Lung (tissue), 11 donors: ENCODE measurements at regions not wholly inside any gene's neighbourhood (a gene's known extent, or its start where the extent isn't known, plus 50 kb on each side); places are given as distances from the start of the nearest gene placed in this dataset.

ENCODE experiments used
- ATAC-seq: fragments of 200-7000 bp; cut with Tn5 transposase; one replicate; pipeline ENCODE4 v1.9.1; 2020; ENCODE audit warnings: moderate number of reproducible peaks; ENCODE audit not compliant: insufficient read depth, low FRiP score
- DNase-seq, 3 donors: peaks; one replicate each; pipeline ENCODE4 v3.0.0-alpha.2; 2013 to 2017
- H3K27ac ChIP-seq, 2 donors: one replicate each; pipeline ENCODE4 v1.5.1; 2013; ENCODE audit warnings: mild to moderate bottlenecking in 2 of 2, moderate library complexity in 2 of 2, control low read depth in 1 of 2, inconsistent platforms in 1 of 2, low read depth in 1 of 2, low read length in 1 of 2
- H3K27me3 ChIP-seq, 3 donors: one replicate each; pipeline ENCODE4 v1.5.1; 2013; ENCODE audit warnings: low read length in 2 of 3; ENCODE audit not compliant: control insufficient read depth in 3 of 3, insufficient read depth in 3 of 3
- H3K36me3 ChIP-seq, 4 donors: one replicate each; pipeline ENCODE4 v1.5.1; 2013; ENCODE audit warnings: low read length in 4 of 4, mild to moderate bottlenecking in 1 of 4, moderate library complexity in 1 of 4; ENCODE audit not compliant: control insufficient read depth in 4 of 4, insufficient read depth in 4 of 4
- H3K4me1 ChIP-seq, 5 donors: one replicate each; pipeline ENCODE4 v1.5.1; 2013; ENCODE audit warnings: low read length in 5 of 5, mild to moderate bottlenecking in 2 of 5, moderate library complexity in 1 of 5; ENCODE audit not compliant: control insufficient read depth in 5 of 5, insufficient read depth in 5 of 5
- H3K4me3 ChIP-seq: one replicate; pipeline ENCODE4 v1.5.1; 2013; ENCODE audit warnings: mild to moderate bottlenecking, control low read depth, moderate library complexity
- H3K9ac ChIP-seq, 2 donors: one replicate each; pipeline ENCODE4 v1.5.1; 2013; ENCODE audit warnings: low read length in 2 of 2, control low read depth in 1 of 2; ENCODE audit not compliant: insufficient read depth in 1 of 2
- H3K9me3 ChIP-seq, 4 donors: one replicate each; pipeline ENCODE4 v1.5.1; 2013; ENCODE audit warnings: low read length in 3 of 4, mild to moderate bottlenecking in 1 of 4, moderate library complexity in 1 of 4; ENCODE audit not compliant: control insufficient read depth in 4 of 4, insufficient read depth in 3 of 4
- WGBS, 2 donors: extraction: QIAGEN DNeasy Blood & Tissue Kit; methylation state at CpG; one replicate each; pipeline ENCODE4 v1.1.7; 2013; 5-methylcytosine and 5-hydroxymethylcytosine counted together
- TF ChIP-seq, protein P1 (sequence below): IDR thresholded peaks from 2 replicates; pipeline ENCODE4 v1.5.1; 2012; ENCODE audit warnings: mild to moderate bottlenecking; ENCODE audit errors: control extremely low read depth, extremely low read depth
- donor health status: control.
- donor health status: control.
- donor health status: Bipolar disorder and iron deficiency.
- donor health status: healthy.
- donor health status: DM: yes; HTN: yes; CAD: no.

DNA sequence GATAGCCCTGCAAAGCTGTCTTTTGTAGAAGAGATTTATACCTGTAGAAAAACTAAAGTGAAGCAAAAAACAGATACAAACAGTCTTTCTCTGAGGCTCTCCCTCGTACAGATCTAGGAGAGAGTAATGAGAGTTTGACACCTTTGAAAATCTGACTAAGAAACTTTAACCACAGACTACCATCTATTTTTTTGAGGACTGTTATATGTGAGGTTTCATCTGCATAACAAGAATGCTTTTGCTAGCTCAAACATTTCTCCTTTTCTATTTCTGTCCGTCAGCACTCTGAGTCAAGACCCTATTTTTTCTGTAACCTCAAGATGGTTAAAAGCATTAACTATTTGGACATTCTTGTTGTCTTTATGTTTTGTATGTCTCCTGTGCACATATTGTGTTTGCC lies 193.0 kb downstream of the BTBD3 start:
- Histone ChIP-seq H3K36me3 (no peaks in the 10 kb centered on the region), H3K27ac (no peak overlapping the region), H3K9me3 (peaks cover 0 to 2% (median under 1%) of the 10 kb centered on the region in 4 donors), H3K9ac (no peak overlapping the region), H3K4me3 (no peak overlapping the region), H3K4me1 (no peaks in the 10 kb centered on the region), H3K27me3 (no peaks in the 10 kb centered on the region)
- ATAC-seq, result no peak
- no peak for DNase-seq
- TF ChIP-seq, protein P1, sequence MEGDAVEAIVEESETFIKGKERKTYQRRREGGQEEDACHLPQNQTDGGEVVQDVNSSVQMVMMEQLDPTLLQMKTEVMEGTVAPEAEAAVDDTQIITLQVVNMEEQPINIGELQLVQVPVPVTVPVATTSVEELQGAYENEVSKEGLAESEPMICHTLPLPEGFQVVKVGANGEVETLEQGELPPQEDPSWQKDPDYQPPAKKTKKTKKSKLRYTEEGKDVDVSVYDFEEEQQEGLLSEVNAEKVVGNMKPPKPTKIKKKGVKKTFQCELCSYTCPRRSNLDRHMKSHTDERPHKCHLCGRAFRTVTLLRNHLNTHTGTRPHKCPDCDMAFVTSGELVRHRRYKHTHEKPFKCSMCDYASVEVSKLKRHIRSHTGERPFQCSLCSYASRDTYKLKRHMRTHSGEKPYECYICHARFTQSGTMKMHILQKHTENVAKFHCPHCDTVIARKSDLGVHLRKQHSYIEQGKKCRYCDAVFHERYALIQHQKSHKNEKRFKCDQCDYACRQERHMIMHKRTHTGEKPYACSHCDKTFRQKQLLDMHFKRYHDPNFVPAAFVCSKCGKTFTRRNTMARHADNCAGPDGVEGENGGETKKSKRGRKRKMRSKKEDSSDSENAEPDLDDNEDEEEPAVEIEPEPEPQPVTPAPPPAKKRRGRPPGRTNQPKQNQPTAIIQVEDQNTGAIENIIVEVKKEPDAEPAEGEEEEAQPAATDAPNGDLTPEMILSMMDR, result no peak
- WGBS, 2 donors, result 42 to 50% methylated on average over 2 of the region's 2 CpGs

DNA sequence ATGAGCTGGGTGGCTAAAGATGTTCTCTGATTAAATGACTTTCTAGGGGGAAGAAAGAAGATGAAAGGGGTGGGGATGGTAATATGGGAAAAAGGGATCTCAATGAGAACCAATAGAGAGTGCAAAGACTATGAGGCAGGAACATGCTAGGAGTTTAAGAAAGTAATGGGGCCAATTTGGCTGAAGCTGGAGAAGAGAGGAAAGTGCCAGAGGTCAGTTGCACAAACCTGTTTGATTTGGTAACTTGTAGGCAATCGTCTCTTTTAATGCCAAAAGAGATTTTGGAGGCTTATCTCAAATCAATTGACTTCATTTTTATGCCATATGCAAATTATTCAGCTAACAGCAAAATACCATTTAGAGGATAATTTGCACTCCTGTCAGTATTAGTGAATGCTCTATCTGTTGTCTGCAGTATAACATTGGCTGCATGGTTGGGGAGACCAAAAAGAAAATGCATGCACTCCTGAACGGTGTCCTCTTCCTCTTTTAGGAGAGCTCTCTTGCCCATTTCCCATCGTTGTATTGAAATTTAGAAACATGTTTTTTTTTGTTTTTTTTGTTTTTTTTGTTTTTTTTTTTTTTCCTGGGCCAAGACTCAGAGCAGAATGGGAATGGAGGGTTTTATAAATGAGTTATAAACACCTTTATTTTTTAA lies 193.9 kb downstream of the BTBD3 start:
- ATAC-seq, result no peak

DNA sequence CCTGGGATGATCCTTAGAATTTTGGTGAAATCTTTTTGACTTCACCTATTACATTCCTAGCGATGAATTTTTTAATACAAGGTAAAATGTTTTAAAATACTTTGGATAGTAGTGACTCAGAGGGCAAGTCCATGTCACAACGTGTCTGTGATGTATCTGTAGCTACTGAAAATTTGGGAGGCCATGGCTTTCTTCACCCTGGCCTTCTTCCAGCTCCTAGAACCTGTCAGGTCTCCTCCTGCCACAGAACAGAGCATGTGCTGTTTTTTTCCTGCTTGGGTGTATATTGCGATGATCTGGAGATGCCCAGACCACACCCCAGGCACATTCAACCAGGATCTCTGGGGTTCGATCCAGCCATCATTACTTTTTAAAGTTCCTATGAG lies 194.4 kb downstream of the BTBD3 start:
- ATAC-seq (no peak), DNase-seq (no peak)
- Histone ChIP-seq H3K27ac (no peak overlapping the region), H3K4me3 (no peak overlapping the region), H3K36me3 (no peaks in the 10 kb centered on the region), H3K9me3 (peaks cover 0 to 2% (median 0%) of the 10 kb centered on the region in 4 donors), H3K9ac (no peak overlapping the region), H3K4me1 (no peaks in the 10 kb centered on the region), H3K27me3 (no peaks in the 10 kb centered on the region)
- TF ChIP-seq, protein P1, result no peak
- 92 to 94% methylated on average over 4 of the region's 4 CpGs for WGBS, 2 donors

More for the DNA sequence above, 193.9 kb downstream of the BTBD3 start:
- Histone ChIP-seq H3K4me1 (no peaks in the 10 kb centered on the region), H3K36me3 (no peaks in the 10 kb centered on the region), H3K9ac (no peak overlapping the region), H3K27ac (no peak overlapping the region), H3K9me3 (peaks cover 0 to 2% (median under 1%) of the 10 kb centered on the region in 4 donors), H3K4me3 (no peak overlapping the region), H3K27me3 (no peaks in the 10 kb centered on the region)
- TF ChIP-seq, protein P1, result no peak
- WGBS, 2 donors, result 53 to 56% methylated on average over 3 of the region's 3 CpGs
- DNase-seq, result no peak

DNA sequence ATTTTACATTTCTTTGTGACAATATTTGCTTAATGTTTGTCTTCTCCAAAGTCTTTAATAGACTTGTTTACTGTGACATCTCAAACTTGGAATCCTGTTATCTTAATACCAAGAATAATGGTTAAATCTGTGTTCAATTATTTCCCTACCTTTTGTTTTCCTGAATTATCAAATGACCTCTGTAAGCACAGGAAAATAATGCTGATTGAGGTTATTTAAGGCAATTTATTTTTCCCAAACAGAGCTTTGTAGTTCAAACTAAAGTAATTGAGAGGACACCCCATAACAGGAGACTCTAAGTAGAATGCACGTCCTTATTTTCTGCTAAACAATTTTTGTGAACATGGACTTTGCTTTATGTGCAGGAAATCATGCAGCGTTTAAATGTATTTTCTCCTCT lies 195.0 kb downstream of the BTBD3 start:
- TF ChIP-seq, protein P1, result no peak
- Histone ChIP-seq H3K4me3 (no peak overlapping the region), H3K36me3 (no peaks in the 10 kb centered on the region), H3K9ac (no peak overlapping the region), H3K27me3 (no peaks in the 10 kb centered on the region), H3K27ac (no peak overlapping the region), H3K4me1 (no peaks in the 10 kb centered on the region), H3K9me3 (peaks cover 0 to 2% (median 0%) of the 10 kb centered on the region in 4 donors)
- ATAC-seq (no peak), DNase-seq (no peak)
- WGBS, 2 donors, result 92 to 94% methylated on average over 2 of the region's 2 CpGs
